ENCODE measurements at regions not wholly inside any gene's neighbourhood (a gene's known extent, or its start where the extent isn't known, plus 50 kb on each side); places are given as distances from the start of the nearest gene placed in this dataset.

DNA sequence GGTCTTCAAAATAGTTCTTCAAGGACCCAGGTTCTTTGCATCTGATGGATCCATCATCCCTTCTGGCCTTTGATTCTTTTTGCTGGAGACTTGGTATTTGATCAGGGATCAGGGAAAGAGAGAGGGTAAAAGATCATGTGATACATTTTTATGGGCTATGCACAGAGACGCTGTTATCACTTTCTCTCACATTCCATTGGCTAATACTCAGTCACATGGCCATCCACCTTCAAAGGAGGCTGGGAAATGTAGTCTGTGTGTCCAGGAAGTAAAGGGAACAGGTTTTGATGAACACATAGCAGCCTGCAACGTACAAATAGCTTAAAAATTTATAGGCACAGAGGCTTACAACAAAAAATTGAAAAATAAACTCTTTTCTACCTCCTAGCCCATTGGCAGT lies 629.6 kb upstream of the FANCL start:
- no peak for DNase-seq

DNA sequence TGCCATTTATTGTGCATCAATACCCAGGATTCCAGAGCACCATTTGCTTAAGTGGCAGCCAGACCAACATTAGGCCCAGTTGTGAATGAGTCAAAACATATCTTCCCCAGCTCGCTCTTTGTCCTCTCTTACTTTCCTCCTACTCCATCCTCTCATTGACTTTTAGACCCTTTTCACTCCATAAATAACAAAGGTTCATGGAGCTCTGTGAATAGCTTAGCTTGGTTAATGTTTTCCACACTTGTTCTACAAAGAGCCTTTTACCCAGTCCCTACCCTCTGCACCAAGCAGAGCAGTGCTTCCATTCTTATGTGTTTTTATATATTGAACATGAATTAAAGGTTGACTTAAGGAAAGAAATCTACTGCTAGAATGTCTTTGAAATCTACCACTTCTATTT lies 625.8 kb upstream of the FANCL start:
- DNase-seq = no peak

DNA sequence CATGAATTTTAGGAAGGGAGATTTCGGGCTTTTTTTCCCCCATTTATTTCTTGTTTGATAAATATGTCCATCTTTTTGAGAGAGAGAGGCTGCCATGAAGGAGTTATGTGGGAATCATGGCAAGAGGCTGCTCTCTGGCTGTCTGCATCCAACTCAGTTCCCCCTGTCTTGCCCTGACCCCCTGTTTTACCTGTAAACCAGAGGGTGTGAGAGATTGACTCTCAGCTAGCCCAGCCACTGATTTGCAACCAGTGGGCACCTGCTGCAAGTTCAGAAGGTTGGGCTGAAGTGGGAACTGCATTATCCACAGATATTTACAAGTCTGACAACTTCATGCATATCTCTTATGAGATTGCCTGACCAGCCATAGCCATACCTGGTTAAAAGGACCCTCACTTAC lies 625.4 kb upstream of the FANCL start:
- DNase-seq = no peak

DNA sequence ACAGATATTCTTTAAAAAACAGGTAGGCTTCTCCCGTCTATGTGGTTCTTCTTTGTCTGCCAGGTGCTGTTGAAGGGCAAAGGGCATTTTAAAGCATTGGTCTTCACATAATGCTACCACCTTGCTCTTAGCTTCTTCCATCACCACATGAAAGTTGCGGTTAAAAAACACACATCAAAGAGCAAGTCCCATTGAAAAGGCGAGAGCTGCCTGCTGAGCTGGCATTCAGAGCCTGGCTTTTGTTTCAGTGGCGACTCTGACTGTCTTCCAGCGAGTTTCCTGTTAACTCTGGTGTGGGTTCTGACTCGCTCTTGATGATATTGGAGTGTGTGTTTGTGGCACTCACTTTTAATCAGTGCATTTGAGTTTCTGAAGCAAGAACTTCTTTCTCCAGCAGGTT lies 624.9 kb upstream of the FANCL start:
- DNase-seq = no peak

DNA sequence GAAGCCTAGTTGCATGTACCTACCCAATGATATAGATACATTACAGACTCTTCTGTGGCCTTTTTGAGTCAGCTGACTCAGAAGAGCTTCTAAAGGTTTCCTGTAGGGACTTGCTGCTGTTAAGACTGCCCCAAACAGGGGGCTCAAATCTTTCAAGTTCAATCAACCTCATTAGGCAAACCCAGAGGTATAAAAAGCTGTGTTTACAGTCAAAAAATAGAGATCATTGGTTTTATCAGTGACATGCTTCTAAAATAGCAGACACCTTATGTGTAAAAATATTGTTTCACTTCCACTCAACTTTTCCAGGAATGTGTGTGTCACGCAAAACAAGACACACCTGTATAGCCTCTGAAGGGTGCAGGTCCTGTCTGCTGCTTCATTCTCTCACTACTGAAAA lies 624.3 kb upstream of the FANCL start:
- DNase-seq = no peak

DNA sequence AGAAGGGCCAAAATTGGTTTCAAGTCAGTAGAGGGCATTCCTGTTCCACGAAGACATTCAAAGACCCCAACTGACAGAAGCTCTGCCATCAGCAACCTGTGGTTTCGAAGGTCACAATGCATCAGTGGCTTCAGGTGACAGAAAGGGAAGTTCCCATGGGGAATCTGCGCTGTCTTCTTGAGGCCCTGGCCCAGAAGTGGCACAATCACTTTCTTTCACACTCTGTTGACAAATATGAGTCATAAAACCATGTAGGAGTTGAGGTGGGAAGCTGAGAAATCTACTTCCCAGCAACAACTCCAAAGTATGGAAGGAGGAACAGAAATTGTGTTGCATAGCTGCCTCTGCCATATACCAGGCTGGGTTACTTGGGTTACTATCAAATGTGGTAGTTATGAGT lies 621.1 kb upstream of the FANCL start:
- DNase-seq = no peak

DNA sequence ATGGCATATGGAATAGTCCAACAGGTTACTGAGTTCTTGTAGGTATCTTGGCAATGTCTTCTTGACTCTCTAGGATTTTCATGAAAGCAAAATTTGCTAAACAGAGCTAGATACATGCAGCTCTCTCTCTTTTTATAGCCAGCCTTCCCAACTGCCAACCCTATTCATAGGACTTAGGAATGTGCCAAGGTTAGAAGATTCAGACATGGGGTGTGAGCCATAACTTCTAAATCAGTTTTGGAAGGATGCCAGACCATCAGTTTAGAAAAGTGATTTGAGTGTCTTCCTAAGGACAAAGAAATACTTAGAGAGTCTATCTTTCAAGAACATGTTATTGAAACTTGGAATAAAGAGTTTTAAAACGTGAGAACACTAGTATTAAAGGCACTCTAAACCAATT lies 619.5 kb upstream of the FANCL start:
- no peak for DNase-seq

DNA sequence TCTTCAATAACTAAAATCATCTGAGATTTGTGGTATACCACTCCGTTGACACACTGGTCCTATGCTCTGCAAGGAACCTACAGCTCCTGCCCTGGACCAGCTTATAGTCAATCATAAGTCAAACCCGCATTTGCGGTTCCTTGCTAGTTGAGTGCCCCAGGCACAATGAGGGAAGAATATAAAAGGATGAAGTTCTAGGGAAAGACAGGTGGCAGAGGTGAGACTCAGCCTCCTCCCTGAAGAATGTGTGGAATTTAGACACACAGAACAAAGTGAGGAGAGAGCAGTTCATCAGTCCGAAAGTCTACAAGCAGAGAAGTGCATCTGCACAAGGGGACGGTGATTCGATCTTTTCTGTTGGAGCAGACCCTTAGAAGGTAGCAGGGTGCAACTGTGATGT lies 615.0 kb upstream of the FANCL start:
- no peak for DNase-seq

DNA sequence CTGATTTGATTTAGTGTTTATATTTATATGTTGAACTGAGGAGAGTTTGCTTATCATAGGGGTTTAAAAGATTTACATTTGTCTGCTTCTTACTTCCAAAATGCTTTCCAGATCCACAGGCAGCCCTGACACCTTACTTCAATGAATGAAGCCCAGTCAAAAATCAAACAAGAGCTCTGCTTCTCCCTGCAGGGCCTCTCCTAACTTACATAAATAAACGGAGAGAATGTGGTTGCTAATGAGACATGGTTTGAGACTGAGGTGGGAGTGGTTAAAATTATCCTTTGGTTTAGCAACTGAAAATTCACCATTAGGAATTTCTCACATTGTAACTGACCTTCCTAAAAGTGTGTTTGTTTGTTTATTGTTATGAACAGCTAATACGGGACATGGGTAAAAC lies 612.3 kb upstream of the FANCL start:
- DNase-seq = no peak

DNA sequence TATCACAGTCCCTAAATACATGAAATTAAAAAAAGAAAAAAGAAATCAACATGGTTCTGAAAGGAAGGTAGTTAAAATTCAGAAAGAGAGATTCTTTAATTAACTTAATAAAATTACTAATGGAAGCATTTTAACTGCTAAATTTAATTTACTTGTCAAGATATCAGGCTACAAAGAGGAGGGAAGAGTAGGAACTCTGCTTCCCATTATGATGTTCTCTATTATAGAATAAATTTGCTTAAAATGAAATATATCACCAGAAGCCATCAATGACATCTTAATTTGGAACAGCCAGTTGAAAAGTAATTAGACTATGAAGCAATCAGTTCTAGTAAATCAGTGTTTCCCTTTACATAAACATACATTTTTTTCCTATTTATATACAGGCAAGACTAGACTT lies 611.8 kb upstream of the FANCL start:
- DNase-seq = no peak

DNA sequence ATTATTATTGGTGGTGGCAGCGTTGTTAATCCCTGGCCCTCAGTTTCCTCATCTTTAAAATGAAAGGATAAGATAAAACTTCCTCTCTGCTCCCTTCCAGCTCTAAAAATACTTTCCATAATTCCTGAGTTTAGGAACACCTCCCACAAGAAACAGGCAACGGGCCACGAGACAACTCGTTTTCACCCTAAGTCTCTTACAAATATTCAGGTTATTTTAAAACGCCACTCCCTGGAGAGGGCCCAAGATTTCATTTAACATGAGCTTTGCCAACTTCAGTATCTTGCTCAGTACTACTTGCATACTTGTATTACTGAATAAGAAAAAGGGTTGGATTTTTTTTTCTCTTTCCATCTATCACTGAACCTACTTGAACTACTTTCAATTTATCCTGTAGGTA lies 611.1 kb upstream of the FANCL start:
- DNase-seq = no peak

DNA sequence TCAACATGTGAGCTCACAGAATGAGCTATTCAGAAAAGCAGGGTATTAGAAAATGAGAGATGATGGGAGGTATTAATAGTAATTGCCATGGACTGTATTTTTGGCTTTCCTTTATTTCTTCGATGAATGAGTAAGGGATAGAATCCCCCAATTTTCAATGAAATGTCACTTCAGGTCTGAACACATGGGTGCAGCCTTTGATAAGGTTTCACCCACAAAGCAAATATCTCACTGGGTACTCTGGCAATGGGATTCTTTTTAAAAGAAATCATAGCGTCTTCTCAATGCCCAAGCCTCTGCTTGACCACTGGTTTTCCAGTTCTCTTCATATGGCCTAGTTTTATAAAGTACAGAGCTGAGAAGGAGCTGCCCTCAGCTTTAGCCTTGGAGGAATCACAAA lies 610.5 kb upstream of the FANCL start:
- DNase-seq = no peak

DNA sequence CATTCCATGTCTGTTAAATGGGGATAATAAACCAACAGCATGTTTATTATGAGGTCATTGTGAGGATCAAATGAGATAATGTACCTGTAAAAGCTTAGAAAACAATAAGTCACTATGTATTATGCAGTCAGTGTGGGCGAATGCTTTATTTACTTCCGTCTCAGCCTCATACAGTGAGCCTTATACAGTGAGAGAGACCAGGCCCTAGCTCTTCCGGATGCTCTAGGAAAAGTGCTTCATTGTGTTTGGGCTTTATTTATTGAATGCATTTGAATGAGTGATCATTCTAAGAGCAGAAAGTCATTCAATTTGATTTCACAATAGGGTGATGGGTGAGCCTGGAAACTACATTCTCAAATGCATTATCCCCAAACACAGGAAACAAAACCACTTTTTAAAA lies 603.9 kb upstream of the FANCL start:
- DNase-seq = no peak

DNA sequence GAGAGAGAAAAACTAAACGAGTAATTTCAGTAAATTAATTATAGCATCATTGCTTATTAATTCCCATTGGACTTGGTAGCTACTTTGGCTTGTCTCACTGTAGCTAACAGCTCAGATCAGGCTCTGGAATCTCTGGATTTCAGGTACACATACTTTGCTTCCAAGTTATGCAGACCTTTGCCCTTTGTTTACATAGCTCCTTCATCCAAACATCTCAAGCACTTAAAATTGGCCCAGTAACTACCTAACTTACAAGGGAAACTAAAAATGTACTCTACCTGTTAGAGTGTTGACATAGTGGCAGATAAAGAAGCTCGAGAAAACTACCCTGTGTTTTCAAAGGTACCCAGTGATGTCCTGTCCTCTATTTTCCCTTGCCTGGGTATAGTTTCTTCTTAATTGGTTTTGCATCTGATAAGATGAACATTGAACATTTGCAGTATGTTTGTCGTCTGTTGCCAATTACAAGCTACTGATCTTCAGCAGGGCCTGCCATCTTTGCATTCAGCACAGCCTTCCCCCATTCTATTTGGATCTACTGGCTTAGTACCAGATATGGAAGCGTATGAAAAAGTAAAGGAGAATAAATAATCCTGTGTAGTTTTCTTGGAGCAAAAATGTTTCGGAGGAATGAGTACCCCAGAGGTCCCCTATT lies 601.5 kb upstream of the FANCL start:
- DNase-seq = no peak

DNA sequence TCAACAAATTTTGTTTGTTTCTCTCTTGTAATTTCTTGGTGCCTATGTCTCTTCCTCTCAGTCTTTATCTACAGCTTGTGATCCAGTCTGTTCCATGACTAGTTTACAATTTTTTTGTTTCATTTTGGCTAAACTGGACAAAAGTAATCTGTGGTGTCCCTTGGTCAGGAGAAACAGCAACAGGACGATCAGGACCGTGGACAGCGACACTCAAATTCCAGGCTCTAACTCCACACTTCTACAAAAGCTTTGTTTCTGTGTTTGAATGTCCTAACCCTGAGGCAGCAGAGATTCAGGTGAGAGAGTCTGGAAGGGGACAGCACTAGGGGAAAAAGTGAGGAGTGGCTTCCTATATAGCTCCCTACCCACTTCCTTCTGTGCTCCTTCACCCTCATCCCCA lies 593.3 kb upstream of the FANCL start:
- no peak for DNase-seq

DNA sequence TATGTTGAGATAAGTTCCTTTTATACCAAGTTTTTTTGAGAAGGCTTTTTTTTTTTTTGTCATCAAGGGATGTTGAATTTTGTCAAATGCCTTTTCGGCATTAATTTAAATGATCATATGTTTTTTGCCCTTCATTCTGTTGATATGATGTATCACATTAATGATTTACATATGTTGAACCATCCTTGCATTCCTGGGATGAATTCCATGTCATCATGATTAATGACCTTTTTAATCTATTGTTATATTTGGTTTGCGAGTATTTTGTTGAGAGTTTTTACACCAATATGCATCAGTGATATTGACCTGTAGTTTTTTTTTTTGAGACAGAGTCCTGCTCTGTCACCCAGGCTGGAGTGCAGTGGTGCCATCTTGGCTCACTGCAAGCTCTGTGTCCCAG lies 585.7 kb upstream of the FANCL start:
- no peak for DNase-seq

DNA sequence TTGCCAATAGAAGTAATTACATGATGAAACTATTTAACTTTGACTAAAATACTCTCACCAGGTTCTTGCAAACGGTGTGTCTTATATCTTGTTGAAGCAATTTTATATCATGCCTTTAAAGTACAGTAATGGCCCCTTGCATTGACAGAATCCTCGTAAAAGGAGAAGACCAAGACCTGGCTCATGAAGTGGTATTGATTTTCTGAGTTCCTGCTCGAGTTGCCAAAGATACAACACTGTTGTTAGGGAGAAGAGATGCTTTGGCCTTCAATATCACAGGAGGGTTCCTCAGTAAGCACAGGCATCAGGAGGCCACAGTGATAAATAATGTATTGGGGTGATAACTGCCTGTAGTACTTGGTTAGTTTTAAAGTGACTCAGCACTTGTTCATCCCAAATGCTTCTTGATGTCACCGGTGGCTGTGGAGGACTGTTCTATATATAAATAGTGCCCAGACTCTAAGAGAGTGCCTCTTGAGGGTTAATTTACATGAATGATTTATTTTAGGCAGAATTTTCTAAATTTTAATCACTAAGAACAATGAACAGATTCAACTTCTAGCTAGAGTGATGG lies 571.7 kb upstream of the FANCL start:
- no peak for DNase-seq

DNA sequence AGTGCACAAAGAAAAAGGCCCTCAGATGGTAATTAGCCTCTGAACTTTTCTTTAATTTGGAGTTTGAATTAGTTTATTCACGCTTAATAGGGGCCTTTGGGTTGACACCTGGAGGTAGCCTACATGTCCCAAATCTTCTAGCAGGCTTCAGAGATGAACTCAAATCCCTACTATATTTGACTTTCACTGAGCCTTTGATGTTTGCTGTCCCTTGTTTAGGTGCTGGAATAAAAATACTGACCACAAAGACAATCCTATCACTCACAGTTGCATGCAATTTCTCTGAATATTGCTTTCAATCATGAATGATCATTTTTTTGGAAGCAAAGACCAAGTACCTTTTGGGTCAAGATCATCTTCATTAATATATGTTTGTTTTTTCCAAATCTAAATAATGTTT lies 564.0 kb upstream of the FANCL start:
- no peak for DNase-seq

DNA sequence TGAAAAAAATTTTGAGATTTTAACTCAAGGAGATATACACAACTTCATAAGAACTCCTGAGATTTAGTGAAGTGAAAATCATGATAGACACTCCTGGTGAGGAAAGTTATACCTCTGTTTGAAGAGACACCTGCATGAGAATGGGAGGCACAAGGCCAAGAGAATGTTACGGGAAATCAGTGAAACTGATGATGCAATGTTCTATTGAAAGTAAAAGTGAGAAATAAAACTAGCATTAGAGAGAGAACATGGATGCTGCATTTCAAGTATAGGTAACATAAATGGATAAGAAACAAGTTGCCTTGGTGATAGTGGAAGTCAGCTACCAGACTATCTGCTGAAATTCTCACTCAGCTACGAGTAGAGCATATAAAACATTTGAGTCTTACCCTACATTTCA lies 562.1 kb upstream of the FANCL start:
- DNase-seq = no peak

DNA sequence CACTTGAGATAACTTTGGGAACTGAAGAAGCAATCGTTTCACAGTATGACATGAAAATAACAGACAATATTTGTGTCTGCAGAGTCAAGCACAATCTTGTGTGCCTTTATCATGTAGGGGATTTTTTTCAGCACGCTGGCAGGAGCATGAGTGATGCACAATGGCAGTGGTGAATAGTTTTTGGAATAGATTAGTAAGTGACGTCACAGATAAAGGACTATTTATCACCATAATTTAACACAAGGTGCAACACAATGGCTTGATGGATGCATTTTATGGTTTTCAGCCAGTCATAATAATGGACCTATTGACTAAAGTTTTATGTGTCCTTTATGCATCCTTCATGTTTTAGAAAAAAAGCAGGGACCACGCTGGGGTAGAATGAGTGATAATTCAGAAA lies 559.8 kb upstream of the FANCL start:
- no peak for DNase-seq

DNA sequence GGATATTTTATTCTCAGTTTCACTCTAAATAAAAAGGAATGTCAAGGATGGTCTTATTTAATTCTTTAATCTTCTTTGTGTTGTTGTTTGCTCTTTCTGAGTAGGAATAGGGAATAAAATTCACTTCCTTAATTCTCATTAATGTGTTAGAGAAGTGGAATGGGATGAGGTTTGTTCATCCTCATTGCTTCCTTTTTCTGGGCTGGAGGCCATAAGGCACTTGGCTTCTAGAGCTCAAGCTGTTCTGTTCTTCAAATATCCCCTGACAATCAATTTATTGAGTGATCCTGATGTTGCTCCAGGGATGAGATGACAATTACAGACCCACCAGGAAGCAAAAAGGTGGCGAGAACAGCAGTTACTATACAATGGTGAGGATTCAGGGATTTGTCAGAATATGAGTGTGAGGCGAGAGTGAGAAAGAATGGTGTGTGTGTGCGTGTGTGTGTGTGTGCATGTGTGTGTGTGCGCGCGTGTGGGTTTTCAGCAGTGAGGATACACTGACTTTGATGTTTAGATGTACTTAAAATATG lies 557.6 kb upstream of the FANCL start:
- DNase-seq = no peak

DNA sequence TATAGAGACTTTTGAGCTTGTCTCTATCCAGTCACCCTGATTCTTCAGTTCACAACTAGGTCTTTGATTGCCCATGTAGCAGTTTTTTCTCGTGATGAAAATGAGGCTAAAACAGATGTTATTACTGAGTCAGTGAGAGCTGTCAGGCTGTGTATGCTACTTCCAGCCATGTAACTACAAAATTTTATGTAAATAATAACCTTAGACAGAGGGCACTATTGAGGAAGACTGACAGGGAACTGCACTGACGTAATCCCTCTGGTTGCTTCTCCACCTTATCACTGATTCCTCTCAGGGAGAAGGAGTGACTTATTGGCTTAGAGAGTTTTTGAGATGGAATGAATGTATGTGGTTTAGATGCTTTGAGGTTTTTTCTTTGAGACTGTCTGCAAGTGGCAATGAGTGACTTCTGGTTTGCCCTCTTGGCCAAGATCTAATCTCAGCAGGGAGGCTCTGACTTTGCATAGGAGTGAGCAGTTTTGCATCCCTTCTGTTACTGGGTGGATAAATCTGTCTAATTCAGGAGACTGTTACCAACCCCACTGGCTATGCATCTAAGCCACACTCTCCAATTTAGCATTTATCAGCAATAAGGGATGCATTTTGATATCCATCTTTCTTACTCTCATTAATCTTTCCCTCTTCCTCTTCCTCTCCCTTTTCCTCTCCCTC lies 555.2 kb upstream of the FANCL start:
- no peak for DNase-seq

DNA sequence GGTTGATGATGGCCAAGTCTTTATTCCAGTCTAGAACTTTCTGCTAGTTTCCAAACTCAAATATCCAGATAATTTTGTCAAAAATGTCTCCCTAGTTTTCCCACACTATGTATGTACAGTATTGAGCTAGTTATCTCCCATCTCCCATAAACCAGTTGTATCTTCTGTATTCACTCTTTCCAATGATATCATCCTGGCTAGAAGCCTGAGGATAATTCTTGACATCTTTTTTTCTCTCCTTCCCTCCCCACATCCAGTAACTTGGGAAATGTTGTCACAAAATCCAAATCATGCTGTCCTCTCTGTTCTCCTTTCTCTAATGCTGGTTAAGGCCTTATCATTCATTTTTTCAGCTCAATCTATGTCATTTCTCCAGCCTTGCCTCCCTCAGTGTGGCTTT lies 553.8 kb upstream of the FANCL start:
- no peak for DNase-seq

DNA sequence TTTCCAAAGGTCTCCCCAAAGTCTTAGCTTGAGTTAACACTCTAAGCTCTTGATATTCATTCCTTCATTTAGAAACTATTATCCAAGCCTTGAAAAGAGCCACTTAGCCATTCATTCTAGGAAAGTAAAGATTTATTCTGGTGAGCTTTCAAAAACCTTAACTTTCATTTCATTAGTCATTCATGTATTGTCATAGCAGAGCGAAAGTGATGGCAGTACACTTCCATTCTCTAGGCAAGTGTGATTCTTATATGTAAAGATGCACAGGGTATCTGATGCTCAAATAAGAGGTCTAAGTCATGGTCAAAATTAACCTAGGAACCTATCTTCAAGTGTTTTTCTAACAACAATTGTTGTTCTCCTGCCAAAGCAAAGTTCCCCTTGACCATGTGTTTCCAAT lies 553.0 kb upstream of the FANCL start:
- no peak for DNase-seq

DNA sequence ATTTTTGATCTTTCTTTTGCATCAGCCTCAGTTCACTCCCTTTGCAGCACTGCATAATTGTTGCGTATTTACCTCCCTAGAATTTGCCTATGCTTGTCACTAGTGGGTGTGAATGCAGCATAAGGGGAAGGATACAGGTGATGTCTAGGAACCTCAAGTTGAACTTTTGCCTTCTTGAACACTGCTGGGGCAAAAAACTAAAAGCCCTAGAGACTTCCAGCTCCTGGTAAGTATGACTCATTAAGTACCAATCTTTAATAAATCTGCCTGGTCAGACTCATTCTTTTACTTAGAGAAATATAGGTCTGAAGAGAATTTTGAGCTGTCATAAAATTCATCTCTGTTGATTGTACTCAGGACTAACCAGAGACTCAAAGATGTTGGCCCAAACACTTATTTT lies 547.3 kb upstream of the FANCL start:
- no peak for DNase-seq
